OCI-LY1 (cell line): ENCODE measurements at regions not wholly inside any gene's neighbourhood (a gene's known extent, or its start where the extent isn't known, plus 50 kb on each side); places are given as distances from the start of the nearest gene placed in this dataset.

Source experiments
- CTCF ChIP-seq: fragments of 200-600 bp; sonication (generic), shearing (Covaris generic); IDR thresholded peaks from 2 replicates; pipeline ENCODE4 v1.5.1; 2017; ENCODE audit warnings: mild to moderate bottlenecking, antibody characterized with exemption, low read length, moderate library complexity, mixed read lengths
- EZH2 ChIP-seq: fragments of 200-600 bp; sonication (generic), shearing (Covaris generic); IDR thresholded peaks from 2 replicates; pipeline ENCODE4 v1.8.0; 2017; ENCODE audit warnings: borderline replicate concordance, mixed run types, mild to moderate bottlenecking, antibody characterized with exemption, low read length, moderate library complexity, mixed read lengths

- TF ChIP-seq EZH2 (no peak), CTCF (no peak)
Observed at GRCh38 chr14:54257424-54257823, 139.4 kb upstream of the CDKN3 start.
